ENCODE measurements at regions not wholly inside any gene's neighbourhood (a gene's known extent, or its start where the extent isn't known, plus 50 kb on each side); places are given as distances from the start of the nearest gene placed in this dataset.

DNA sequence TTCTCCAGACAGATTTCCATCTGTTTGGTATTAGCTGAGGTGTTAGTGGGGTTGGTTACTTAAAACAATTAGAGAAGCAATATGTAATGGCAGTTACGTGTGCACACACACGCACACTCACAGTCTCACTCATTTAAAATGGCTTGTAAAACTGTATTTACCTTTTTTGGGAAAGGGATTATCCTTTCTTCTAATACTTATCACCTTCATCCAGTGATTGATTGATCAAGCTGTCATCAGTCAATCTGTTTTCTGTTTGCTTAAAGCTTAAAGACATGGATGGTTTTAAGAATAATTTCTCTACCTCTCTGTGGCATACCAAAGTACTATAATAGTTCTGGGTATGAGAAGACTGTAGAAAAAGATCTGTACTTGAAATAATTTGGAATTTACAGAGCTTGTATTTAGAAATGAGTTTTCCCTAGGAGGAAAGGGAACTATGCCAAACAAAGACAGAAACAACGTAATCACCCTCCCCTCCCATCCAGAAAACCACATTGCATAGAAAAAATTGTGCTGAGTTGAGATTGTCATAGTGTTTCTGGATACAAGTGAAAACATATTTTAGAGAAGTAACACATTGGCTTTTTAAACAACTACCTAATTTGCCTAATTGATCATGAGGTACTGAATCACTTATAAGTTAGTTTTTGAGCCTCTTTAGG is 455.8 kb downstream of the PCNX1 start (continued):
- no peak for TF ChIP-seq TFAM (CRISPR knock-in tag; conservative IDR thresholded peaks at IDR 0.05)
- no peak for TF ChIP-seq POU5F1 (IDR thresholded peaks at IDR 0.05; ENCODE audit: borderline replicate concordance, low read depth, low read length, partially characterized antibody)
- no peak for TF ChIP-seq ASH1L (IDR thresholded peaks at IDR 0.05; ENCODE audit: borderline replicate concordance, low read depth, partially characterized antibody)
- TF ChIP-seq ZNF133 (CRISPR knock-in tag; IDR thresholded peaks at IDR 0.05) = no peak
- no peak for TF ChIP-seq HDAC2 (IDR thresholded peaks at IDR 0.05)
- TF ChIP-seq ZNF316 (IDR thresholded peaks at IDR 0.05) = peak; percentile 74
- peak; percentile 17 to 46; a peak in 1 of 4 replicates for TF ChIP-seq KDM1A (IDR thresholded peaks at IDR 0.05)
- TF ChIP-seq C11orf30 (IDR thresholded peaks at IDR 0.05; ENCODE audit: low read depth) = peak; percentile 64; the same call in 1 of the 2 replicates
- TF ChIP-seq BCL6 (CRISPR knock-in tag; IDR thresholded peaks at IDR 0.05) = no peak
- TF ChIP-seq, protein P1, sequence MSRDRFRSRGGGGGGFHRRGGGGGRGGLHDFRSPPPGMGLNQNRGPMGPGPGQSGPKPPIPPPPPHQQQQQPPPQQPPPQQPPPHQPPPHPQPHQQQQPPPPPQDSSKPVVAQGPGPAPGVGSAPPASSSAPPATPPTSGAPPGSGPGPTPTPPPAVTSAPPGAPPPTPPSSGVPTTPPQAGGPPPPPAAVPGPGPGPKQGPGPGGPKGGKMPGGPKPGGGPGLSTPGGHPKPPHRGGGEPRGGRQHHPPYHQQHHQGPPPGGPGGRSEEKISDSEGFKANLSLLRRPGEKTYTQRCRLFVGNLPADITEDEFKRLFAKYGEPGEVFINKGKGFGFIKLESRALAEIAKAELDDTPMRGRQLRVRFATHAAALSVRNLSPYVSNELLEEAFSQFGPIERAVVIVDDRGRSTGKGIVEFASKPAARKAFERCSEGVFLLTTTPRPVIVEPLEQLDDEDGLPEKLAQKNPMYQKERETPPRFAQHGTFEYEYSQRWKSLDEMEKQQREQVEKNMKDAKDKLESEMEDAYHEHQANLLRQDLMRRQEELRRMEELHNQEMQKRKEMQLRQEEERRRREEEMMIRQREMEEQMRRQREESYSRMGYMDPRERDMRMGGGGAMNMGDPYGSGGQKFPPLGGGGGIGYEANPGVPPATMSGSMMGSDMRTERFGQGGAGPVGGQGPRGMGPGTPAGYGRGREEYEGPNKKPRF (IDR thresholded peaks at IDR 0.05; ENCODE audit: low read depth, low read length) = no peak
- TF ChIP-seq, protein P2, sequence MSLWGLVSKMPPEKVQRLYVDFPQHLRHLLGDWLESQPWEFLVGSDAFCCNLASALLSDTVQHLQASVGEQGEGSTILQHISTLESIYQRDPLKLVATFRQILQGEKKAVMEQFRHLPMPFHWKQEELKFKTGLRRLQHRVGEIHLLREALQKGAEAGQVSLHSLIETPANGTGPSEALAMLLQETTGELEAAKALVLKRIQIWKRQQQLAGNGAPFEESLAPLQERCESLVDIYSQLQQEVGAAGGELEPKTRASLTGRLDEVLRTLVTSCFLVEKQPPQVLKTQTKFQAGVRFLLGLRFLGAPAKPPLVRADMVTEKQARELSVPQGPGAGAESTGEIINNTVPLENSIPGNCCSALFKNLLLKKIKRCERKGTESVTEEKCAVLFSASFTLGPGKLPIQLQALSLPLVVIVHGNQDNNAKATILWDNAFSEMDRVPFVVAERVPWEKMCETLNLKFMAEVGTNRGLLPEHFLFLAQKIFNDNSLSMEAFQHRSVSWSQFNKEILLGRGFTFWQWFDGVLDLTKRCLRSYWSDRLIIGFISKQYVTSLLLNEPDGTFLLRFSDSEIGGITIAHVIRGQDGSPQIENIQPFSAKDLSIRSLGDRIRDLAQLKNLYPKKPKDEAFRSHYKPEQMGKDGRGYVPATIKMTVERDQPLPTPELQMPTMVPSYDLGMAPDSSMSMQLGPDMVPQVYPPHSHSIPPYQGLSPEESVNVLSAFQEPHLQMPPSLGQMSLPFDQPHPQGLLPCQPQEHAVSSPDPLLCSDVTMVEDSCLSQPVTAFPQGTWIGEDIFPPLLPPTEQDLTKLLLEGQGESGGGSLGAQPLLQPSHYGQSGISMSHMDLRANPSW (CRISPR knock-in tag; IDR thresholded peaks at IDR 0.05) = no peak
- no peak for TF ChIP-seq HDAC3 (IDR thresholded peaks at IDR 0.05; ENCODE audit: borderline replicate concordance, partially characterized antibody)

Data from K562 (cell line).